ENCODE measurements at regions not wholly inside any gene's neighbourhood (a gene's known extent, or its start where the extent isn't known, plus 50 kb on each side); places are given as distances from the start of the nearest gene placed in this dataset.

DNA sequence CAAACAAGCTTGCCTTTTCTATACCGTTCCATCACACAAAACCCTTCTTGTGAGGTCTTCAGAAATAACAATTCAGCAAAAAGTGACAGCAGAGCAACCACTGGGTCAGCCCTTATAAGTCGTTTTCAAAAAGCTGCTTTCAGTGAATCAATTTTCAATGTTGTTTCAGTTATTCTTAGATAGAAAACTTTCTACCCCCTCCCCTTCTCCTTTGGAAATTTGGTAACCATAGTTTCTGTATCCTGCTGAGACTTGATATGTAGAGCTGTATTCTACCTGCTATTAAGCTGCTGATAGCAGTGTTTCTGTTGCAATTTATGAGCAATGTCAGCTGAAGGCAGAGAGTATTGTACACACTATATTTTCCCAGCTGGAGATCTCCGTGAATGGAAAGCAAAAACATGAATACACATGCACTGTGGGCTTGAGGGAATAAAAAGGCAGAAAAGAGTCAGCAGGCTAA, 75.7 kb downstream of the ZNF608 start:
- TF ChIP-seq CTCF (conservative IDR thresholded peaks at IDR 0.05; ENCODE audit: low read length) = no peak
- TF ChIP-seq EZH2phosphoT487 (IDR thresholded peaks at IDR 0.05; ENCODE audit: borderline replicate concordance, low read depth, low read length) = no peak
